NOMO-1 treated with dmso at 0.1 percent for 144 hours (cell line): ENCODE measurements at regions not wholly inside any gene's neighbourhood (a gene's known extent, or its start where the extent isn't known, plus 50 kb on each side); places are given as distances from the start of the nearest gene placed in this dataset.

Experiments used
- DNase-seq: peaks from one replicate; lab custom pipeline; 2025; ENCODE audit not compliant: unreplicated experiment; lab: John Stamatoyannopoulos, UW

GRCh38 chr14:98056946-98057345, 1215.1 kb downstream of the BCL11B start:
- DNase-seq: no peak

DNA sequence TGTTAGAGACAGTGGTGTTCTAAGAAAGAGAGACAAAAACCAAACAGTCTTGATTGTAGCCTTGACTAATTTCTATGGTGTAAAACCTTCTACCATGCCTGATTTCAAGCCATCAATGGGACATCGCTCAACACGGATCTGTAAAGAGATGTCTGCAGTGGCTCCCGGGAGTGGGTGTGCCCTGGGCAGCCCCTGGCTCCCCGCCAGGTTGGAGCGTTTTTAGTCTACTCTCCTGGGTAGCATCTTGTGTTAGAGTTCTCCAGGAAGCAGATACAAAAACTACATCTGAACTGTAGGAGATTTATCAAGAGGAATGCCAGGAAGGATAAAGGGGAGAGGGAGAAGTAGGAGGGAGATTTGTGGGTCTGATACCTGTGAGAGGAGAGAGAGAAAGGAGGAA, 1212.9 kb downstream of the BCL11B start:
- DNase-seq: no peak

- no peak for DNase-seq
Observed at GRCh38 chr14:98062083-98062482, 1209.9 kb downstream of the BCL11B start.

DNA sequence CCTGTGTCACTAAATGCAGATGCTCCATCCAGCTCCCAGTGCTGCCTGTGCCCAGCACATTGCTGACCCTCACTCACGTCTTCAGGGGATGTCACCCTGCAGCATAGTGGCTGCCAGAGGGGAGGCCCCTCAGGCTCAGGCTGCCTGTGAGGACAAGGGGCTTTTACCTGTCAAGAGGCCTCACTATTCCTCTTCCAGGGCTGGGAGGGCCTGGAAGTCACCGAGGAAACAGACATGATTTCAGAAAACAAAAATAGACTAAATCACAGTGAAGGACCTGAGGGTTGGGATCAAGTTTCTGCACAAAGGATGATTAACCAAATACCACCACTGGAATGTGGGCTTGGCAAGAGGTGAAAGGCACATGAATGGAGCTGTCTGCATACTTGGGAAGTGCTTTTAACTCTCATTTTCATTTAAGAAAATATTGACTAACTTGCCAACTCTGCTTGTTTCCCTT, 1202.3 kb downstream of the BCL11B start:
- DNase-seq: no peak

DNA sequence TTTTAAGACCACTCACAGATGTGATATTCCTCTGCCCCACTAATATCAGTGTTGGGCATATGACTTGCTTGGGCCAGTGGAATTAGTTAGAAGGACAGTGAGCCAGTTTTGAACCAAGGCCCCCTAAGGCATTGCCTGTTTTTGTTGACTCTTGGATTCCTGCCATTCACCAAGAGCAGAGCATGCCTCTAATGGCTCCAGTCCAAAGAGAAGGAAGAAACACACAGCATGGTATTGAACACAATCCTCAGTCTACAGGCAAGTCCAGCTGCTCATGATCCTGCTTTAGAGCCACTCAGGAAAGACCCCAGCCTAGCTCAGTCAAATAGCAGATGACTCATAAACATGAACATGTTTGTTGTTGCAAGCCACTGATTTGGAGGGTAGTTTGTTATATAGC, 1201.5 kb downstream of the BCL11B start:
- no peak for DNase-seq

- DNase-seq: no peak
Observed at GRCh38 chr14:98074111-98074510, 1197.9 kb downstream of the BCL11B start.

DNA sequence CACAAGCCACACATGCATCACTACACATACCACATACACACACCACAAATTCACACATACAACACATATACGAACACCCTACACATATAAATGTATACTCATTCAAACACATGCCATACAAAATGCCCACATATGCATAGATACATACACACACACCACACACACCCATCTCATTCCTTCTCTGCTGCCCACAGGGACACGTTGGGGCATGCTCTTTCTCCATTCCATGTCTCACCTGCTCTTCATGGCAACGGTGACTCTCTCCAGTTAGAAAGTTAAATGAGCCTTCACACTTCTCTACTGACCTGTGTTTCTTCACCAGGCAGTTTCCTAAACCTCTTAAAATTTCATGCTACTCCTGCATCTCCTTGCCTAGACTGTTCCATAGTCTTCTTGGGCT, 1194.8 kb downstream of the BCL11B start:
- DNase-seq: no peak

DNA sequence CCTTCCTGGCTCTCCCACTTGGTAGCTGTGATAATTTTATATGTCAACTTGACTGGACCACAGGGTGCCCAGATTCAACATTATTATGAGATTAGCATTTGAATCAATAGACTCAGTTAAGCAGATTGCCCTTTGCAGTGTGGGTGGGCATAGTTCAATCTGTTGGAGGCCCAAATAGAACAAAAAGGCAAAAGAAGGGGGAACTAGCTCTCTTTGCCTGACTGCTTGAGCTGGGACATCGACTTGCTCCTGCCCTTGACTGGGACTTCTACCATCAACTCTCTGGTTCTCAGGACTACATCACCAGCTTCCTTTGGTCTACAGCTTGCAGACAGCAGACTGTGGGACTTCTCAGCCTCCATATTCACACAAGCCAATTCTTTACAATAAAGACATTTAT, 1189.2 kb downstream of the BCL11B start:
- no peak for DNase-seq

DNA sequence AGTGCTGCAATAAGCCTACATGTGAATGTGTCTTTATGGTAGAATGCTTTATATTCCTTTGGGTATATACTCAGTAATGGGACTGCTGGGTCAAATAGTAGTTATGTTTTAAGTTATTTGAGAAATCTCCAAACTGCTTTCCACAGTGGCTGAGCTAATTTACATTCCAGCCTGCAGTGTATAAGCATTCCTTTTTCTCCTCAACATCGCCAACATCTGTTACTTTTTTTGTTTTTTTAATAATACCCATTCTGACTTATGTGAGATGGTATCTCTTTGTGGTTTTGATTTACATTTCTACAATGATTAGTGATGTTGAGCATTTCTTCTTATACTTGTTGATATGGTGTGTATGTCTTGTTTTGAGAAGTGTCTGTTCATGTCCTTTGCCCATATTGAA, 1186.2 kb downstream of the BCL11B start:
- no peak for DNase-seq

GRCh38 chr14:98093111-98093510, 1178.9 kb downstream of the BCL11B start:
- DNase-seq: no peak

- DNase-seq: no peak
Observed at GRCh38 chr14:98099527-98099926, 1172.5 kb downstream of the BCL11B start.

DNA sequence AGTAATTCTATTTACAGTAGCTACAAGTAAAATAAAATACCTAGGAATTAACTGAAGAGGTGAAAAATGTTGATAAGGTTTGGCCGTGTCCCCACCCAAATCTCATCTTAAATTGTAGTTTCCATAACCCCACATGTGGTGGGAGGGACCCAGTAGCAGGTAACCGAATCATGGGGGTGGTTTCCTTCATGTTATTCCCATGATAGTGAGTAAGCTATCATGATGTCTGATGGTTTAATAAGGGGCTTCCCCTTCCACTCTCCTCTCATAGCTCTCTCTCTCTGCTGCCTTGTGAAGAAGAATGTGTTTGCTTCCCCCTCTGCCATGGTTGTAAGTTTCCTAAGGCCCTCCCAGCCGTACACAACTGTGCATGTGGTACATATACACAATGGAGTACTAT, 1170.7 kb downstream of the BCL11B start:
- DNase-seq: no peak

- DNase-seq: no peak
Observed at GRCh38 chr14:98103705-98104104, 1168.3 kb downstream of the BCL11B start.

DNA sequence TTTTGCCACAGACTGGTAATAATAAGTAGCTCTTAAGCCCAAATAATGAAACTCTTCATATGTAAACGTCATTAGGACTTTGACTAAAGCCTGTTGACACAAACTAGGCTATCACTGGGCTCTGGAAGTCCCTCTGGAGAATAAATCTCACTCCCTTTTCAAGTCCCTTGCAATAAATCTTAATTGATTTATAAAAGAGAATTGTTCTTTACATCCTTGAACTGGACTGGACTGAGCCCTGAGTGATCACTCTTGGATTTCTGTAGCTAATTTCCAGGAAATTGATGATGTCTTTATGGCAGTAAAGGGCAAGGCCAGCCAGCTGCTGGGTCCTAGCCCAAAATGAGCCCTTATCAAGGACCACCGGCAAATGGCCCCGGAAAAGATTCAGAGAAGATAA, 1162.7 kb downstream of the BCL11B start:
- DNase-seq: no peak

DNA sequence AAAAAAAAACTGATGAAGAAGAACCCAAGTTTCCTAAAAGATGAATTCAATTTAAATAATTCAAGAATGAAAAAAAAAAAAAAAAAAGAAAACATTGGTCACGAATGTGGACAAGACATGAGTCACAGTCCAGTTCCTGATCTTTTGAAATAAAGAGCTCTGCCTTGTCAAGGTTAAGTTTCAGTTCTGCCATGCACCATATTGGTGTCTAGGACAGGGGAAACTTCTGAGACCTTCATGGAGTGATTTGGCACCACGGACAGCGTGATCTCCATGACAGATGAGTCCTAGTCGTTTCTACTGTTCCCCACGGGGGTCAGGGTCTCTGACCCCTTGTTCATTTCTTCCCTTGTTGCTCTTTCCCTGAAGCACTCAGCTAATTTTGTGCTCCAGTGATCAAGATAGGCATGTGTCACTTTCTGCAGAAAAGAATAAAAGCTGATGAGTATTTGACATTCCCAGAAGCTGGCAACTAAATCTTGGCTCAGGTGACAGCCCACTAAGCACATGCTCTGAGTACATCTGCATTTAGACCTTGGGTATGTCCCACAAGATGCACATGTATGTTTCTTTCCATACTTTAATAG, 1159.7 kb downstream of the BCL11B start:
- DNase-seq: no peak

DNA sequence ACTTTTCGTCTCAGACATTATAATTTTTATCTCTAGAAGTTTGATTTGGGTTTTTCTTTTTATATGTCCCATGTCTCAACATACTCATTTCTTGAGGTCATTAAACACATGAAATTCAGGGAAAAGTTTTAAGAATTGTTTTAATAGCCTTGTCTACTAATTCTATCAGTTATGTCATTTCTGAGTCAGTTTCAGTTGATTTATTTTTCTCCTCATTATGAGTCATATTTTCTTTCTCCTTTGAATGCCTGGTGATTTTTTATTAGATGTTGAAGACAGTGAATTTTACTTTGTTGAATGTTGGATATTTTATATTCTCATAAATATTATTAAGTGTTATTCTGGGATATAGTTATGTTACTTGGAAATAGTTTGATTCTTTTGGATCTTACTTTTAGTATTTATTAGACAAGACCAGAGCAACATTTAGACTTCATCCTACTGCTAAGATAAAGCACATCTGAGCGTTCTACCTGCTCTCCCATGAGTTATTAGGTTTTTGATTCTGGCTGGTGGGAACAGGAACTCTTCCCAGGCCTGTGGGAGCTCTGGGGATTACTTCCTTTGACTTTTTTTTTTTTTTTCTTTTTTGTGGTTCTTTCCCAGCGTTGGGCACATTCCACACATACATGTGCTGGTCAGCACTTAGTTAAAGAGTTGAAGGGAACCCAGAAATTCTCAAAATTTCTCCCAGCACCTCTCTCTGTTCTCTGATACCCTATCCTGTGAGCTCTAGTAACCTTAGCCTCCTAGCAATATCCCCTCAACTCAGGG, 1157.7 kb downstream of the BCL11B start:
- no peak for DNase-seq

- no peak for DNase-seq
Observed at GRCh38 chr14:98114946-98115345, 1157.1 kb downstream of the BCL11B start.

DNA sequence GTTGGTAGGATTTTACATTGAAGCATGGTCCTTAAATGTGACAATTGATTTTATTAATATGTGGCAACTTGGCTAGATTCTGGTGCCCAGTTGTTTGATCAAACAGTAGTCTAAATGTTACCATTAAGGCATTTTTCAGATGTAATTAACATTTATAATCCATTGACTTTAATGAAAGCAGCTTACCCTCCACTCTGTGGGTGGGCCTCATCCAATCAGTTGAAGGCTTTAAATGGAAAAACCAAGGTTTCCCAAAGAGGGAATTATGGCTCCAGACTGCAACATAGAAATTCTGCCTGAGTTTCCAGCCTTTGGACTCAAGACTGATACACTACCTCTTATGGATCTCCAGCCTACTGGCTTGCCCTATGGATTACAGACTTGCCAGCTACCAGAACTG, 1153.2 kb downstream of the BCL11B start:
- DNase-seq: no peak

- DNase-seq: no peak
Observed at GRCh38 chr14:98119739-98120138, 1152.3 kb downstream of the BCL11B start.

DNA sequence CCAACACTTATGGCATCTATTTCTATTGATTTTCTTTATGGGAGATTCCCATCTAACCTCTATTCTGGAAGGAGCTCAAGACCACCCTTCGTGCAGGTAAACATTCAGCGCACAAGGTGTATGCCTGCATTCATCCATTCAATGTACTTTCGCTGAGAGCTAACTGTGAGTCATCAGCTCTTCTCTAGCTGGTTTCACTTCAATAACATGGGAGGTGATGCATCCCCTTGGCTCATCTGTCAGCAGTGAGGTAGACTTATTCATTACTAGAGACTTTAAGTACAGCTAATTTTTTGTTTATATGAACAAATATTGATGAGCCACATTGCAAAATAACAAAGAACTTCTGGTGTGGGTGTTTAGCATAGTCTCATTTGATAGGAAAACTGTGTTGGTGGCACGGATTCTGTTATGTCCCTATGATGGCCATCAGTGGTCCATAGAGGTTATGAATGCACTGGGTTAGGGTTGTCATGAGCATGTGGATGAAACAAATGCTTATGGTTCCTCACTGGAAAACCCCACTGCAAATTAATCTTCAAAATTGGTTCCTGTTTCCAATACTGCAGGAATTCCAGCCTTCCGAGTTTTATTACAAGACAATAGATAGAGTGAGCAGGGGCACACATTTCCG, 1151.0 kb downstream of the BCL11B start:
- DNase-seq: no peak

DNA sequence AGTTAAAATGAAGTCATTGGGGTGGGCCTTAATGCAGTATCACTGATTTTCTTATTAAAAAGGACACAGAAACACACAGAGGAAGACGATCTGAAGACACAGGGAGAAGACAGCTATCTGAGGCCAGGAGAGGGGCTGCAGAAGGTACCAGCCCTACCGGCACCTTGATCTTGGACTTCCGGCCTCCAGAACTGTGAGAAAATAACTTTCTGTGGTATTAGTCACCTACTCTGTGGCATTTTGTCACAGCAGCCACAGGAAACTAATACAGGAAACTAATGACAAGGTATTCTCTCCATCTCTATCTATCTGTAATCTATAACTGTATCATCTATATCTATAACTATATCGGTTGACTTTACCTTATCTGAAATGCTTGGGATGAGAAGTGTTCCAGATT, 1149.5 kb downstream of the BCL11B start:
- no peak for DNase-seq

- DNase-seq: no peak
Observed at GRCh38 chr14:98130691-98131090, 1141.3 kb downstream of the BCL11B start.
